Omental fat pad (tissue), 3 donors: ENCODE measurements at regions not wholly inside any gene's neighbourhood (a gene's known extent, or its start where the extent isn't known, plus 50 kb on each side); places are given as distances from the start of the nearest gene placed in this dataset.
"Not testable (repeated sequence)": the region's sequence is repeated elsewhere in the genome, so short reads cannot be mapped to it uniquely, and the experiment has no call there.

Experiments used
- ATAC-seq: fragments of 150-250 bp; one replicate; pipeline ENCODE4 v1.9.1; 2016; ENCODE audit warnings: mild to moderate bottlenecking, moderate library complexity; ENCODE audit not compliant: low FRiP score
- DNase-seq: peaks from one replicate; pipeline ENCODE4 v3.0.0-alpha.2; 2019; ENCODE audit warnings: low spot score
- CTCF ChIP-seq, 3 donors: fragments of 450-650 bp; IDR thresholded peaks; one replicate each; pipeline ENCODE4 v1.5.1; 2016 to 2017; ENCODE audit warnings: antibody characterized with exemption in 3 of 3, mild to moderate bottlenecking in 3 of 3, moderate library complexity in 2 of 3

GRCh38 chr3:72077473-72078259 lies 292.7 kb upstream of the PROK2 start:
- DNase-seq: no peak
- ATAC-seq: no peak
- no peak for TF ChIP-seq CTCF (IDR thresholded peaks at IDR 0.05)

GRCh38 chr3:72075848-72076247 lies 290.9 kb upstream of the PROK2 start:
- not testable (repeated sequence) for DNase-seq, ATAC-seq

GRCh38 chr3:72071624-72072023 lies 286.7 kb upstream of the PROK2 start:
- no peak for TF ChIP-seq CTCF (IDR thresholded peaks at IDR 0.05)

DNA sequence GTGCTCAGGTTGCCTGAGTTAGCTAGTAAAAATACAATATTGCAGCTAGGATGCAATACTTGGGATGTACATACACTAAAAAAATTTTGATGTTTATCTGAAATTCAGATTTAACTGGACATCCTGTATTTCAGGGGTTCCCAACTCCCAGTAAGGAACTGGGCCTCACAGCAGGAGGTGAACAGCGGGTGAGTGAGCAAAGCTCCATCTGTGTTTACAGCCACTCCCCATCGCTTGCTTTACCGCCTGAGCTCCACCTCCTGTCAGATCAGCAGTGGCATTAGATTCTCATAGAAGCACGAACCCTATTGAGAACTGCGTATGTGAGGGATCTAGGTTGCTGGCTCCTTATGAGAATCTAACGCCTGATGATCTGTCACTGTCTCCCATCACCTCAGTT lies 285.1 kb upstream of the PROK2 start:
- no peak for ATAC-seq
- no peak for DNase-seq
- TF ChIP-seq CTCF (IDR thresholded peaks at IDR 0.05): no peak

More at GRCh38 chr3:72071624-72072023, 286.7 kb upstream of the PROK2 start:
- DNase-seq (no peak), ATAC-seq (no peak)

- no peak for TF ChIP-seq CTCF (IDR thresholded peaks at IDR 0.05)
- ATAC-seq (no peak), DNase-seq (no peak)
Measured at GRCh38 chr3:72069543-72069942, 284.6 kb upstream of the PROK2 start.

GRCh38 chr3:72068621-72069020 lies 283.7 kb upstream of the PROK2 start:
- TF ChIP-seq CTCF (IDR thresholded peaks at IDR 0.05): no peak
- ATAC-seq (no peak), DNase-seq (no peak)

DNA sequence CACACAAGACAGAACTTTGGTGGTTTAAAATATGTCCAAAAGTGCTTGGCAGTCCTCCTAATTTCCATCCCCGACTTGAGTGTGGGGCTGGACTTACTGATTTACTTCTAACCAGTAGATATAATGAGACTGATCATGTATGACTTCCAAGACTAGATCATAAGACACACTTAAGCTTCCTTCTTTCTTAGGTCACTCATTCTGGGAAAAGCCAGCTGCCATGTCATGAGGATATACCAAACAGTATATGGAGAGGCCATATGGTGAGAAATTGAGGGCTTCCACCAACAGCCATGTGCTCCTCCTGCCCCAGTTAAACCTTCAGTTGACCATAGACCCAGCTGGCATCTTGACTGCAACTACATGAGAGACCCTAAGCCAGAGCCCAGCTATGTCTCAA lies 282.8 kb upstream of the PROK2 start:
- ATAC-seq (no peak), DNase-seq (no peak)
- TF ChIP-seq CTCF (IDR thresholded peaks at IDR 0.05): no peak
